Heart left ventricle (tissue), 16 donors: ENCODE measurements at regions not wholly inside any gene's neighbourhood (a gene's known extent, or its start where the extent isn't known, plus 50 kb on each side); places are given as distances from the start of the nearest gene placed in this dataset.
A peak's percentile ranks its signal among the peaks of the same experiment; 100 is the strongest.

Experiments used
- ATAC-seq, 4 donors: fragments of 200-7000 bp; cut with Tn5 transposase; one replicate each; pipeline ENCODE4 v1.9.1; 2020 to 2022; ENCODE audit warnings: moderate library complexity in 4 of 4, mild to moderate bottlenecking in 3 of 4, moderate number of reproducible peaks in 1 of 4
- DNase-seq, 5 donors: peaks; one replicate each; pipeline ENCODE4 v3.0.0-alpha.2; 2020
- H3K27ac ChIP-seq, 12 donors: fragments of 200-600 bp; sonication (generic) in 4 of 12; one replicate each; pipeline versions ENCODE4 v1.5.0 to v1.8.0; 2016 to 2022; ENCODE audit warnings: mild to moderate bottlenecking in 2 of 12
- H3K27me3 ChIP-seq, 9 donors: fragments of 200-600 bp; sonication (generic) in 2 of 9; one replicate each; pipeline versions ENCODE4 v1.5.1 to v1.8.0; 2016 to 2022; ENCODE audit warnings: mild to moderate bottlenecking in 3 of 9
- H3K36me3 ChIP-seq, 9 donors: fragments of 200-600 bp; sonication (generic) in 2 of 9; one replicate each; pipeline versions ENCODE4 v1.5.0 to v1.8.0; 2018 to 2022; ENCODE audit warnings: mild to moderate bottlenecking in 2 of 9
- H3K4me1 ChIP-seq, 12 donors: fragments of 200-600 bp; sonication (generic) in 4 of 12; one replicate each; pipeline versions ENCODE4 v1.5.0 to v1.8.0; 2016 to 2022; ENCODE audit warnings: mild to moderate bottlenecking in 3 of 12
- H3K4me3 ChIP-seq, 12 donors: fragments of 200-600 bp; sonication (generic) in 4 of 12; one replicate each; pipeline versions ENCODE4 v1.5.0 to v1.8.0; 2017 to 2022; ENCODE audit warnings: mild to moderate bottlenecking in 9 of 12, moderate library complexity in 4 of 12
- H3K9me3 ChIP-seq, 12 donors: fragments of 200-600 bp; sonication (generic) in 4 of 12; one replicate each; pipeline versions ENCODE4 v1.5.0 to v1.8.0; 2016 to 2022; ENCODE audit warnings: mild to moderate bottlenecking in 1 of 12
- POLR2A ChIP-seq, 2 donors: fragments of 450-650 bp; IDR thresholded peaks; one replicate each; pipeline ENCODE4 v1.6.1; 2017; ENCODE audit warnings: antibody characterized with exemption in 2 of 2, mild to moderate bottlenecking in 2 of 2, moderate library complexity in 2 of 2
- WGBS, 4 donors: extraction: QIAGEN DNeasy Blood & Tissue Kit in 2 of 4; methylation state at CpG; one replicate each; pipeline versions ENCODE4 v1.1.5 to v1.1.7; 2013 to 2018; 5-methylcytosine and 5-hydroxymethylcytosine counted together
- intact Hi-C, 10 donors: fragments of 100-400 bp; cut with DNase I; formaldehyde crosslinking; loops; one replicate each; pipeline versions ENCODE4 v1.11.1 to v1.14.2; 2022
- TF ChIP-seq, protein P1 (sequence below), 12 donors: fragments of 200-600 bp; sonication (generic) in 4 of 12; IDR thresholded peaks; one replicate each; pipeline versions ENCODE4 v1.5.0 to v1.8.0; 2018 to 2022; ENCODE audit warnings: antibody characterized with exemption in 12 of 12, mild to moderate bottlenecking in 5 of 12
- donor health status: ischemic (EF 13 %, LVEDD 7.1; RV severe dilation, severe dysfunction).
- donor health status: healthy with polysubstance abuse.
- donor health status: DM: no; HTN: yes; CAD: no.
- donor health status: DM: no; HTN: no; CAD: no.
- donor health status: ischemic (EF 25% LVEDD 6.9; RV normal size, moderate dysfunction).
- donor health status: ischemic (EF 25% LVEDD 5.7; RV mildly dilated, moderate dysfunction).
- donor health status: healthy.
- donor health status: DM: yes; HTN: yes; CAD: no.
- donor health status: ischemic (EF 35%, LVEDD 5.7; RV mildly dilated, moderate dysfunction).
- donor health status: nonischemic (EF 11% LVEDD 7.7; RV severe dilation, severe dysfunction).
- donor health status: DM: yes; HTN: yes; CAD: no.
- donor health status: PGD.
- donor health status: ischemic (EF 29% LVEDD 5.4; RV normal size, mild dysfunction).
- donor health status: nonischemic (EF 23%, LVEDD 6.1; RV moderate dilation, normal function).

DNA sequence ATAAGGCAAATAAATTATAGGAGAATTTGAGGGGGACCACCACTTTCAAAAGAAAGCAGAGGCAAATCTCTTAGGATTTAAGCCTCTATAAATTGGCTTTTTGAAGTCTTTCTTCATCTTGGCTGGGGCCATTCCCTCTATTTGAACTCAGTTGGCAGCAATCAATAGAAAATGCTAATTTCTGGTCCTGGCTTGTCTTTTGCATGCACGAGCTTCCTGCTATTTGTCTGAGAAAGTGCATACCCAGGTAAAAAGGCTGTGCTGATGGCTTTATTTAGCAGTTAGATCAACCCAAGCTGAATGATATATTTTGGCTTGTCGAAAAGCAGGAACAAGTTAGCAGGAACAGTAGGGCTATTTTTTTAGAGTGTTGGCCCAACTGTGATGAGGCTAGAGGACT lies 64.1 kb upstream of the GRAMD1B start:
- DNase-seq (no peak), ATAC-seq (no peak)
- peaks cover 0 to 36% (median 18%) of the 10 kb centered on the region in 12 donors for H3K4me1 ChIP-seq
- peaks cover 0 to 16% (median 0%) of the 10 kb centered on the region in 9 donors for H3K27me3 ChIP-seq
- H3K36me3 ChIP-seq = no peaks in the 10 kb centered on the region
- no peak overlapping the region for H3K4me3 ChIP-seq
- H3K9me3 ChIP-seq = no peaks in the 10 kb centered on the region
- peak overlapping the region in 4 of 12 donors; percentile 11 to 42 (median 34) for H3K27ac ChIP-seq
- intact Hi-C loops = loop anchor here in 2 of 10 donors (2.0 kb wide), 1 partner anchor 39 kb away; no protein-coding TSS in a partner anchor
- TF ChIP-seq, protein P1, sequence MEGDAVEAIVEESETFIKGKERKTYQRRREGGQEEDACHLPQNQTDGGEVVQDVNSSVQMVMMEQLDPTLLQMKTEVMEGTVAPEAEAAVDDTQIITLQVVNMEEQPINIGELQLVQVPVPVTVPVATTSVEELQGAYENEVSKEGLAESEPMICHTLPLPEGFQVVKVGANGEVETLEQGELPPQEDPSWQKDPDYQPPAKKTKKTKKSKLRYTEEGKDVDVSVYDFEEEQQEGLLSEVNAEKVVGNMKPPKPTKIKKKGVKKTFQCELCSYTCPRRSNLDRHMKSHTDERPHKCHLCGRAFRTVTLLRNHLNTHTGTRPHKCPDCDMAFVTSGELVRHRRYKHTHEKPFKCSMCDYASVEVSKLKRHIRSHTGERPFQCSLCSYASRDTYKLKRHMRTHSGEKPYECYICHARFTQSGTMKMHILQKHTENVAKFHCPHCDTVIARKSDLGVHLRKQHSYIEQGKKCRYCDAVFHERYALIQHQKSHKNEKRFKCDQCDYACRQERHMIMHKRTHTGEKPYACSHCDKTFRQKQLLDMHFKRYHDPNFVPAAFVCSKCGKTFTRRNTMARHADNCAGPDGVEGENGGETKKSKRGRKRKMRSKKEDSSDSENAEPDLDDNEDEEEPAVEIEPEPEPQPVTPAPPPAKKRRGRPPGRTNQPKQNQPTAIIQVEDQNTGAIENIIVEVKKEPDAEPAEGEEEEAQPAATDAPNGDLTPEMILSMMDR (IDR thresholded peaks at IDR 0.05) = no peak
- TF ChIP-seq POLR2A (IDR thresholded peaks at IDR 0.05) = no peak
- WGBS, 4 donors = 33 to 82% (median 67%) methylated on average over 2 of the region's 2 CpGs

DNA sequence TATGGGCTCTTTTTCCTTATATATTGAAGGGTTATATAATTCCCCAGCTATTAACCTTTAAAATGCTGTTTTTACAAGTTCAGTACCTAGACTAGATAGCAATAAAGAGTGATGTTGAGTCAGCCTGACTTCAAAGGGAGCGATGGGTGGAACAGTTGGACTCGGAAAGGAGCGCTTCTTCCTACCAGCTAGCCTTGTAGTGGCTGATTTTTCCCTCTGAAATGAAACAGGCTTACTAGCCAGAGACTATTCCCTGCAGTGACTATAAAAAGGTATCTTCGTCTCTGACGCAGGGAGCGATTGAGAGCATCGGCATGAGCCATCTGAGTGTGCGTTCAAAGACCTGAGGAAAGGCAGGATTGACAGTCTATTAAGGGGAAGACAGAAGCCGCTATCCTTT lies 66.0 kb upstream of the GRAMD1B start:
- peak overlapping the region; percentile 49 to 94 (median 84) for H3K27ac ChIP-seq

DNA sequence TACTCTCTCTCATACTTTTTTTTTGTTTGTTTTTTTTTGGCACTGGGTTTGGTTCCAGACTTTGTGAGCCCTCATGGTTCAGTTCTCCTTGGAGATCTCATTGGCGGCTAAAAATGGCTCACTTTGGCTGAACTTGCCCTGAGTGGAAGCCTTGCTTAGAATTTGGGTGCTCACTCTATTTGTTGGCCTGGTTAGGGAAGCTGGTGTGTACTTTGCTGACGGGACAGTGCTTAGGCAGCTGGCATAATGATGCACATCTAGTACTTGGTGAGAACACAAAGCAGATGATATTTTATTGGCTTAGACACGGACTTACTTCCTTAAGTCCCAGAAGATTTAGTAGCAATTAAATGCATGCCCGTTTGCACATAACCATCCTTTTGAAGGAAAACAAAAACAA lies 66.5 kb upstream of the GRAMD1B start:
- peak; percentile 88 to 93 (median 88) for ATAC-seq
- TF ChIP-seq POLR2A (IDR thresholded peaks at IDR 0.05) = no peak
- TF ChIP-seq, protein P1 (IDR thresholded peaks at IDR 0.05) = no peak
- DNase-seq = peak in 4 of 5 donors; percentile 32 to 60 (median 45)
- Histone ChIP-seq H3K36me3 (no peaks in the 10 kb centered on the region), H3K4me1 (peaks cover 0 to 37% (median 18%) of the 10 kb centered on the region in 12 donors), H3K4me3 (peak overlapping the region in 1 of 12 donors; percentile 3), H3K27me3 (peaks cover 0 to 26% (median under 1%) of the 10 kb centered on the region in 9 donors), H3K27ac (peak overlapping the region; percentile 69 to 94 (median 84)), H3K9me3 (no peaks in the 10 kb centered on the region)
- intact Hi-C loops = loop anchor here in 6 of 10 donors (2.0 to 5.0 kb wide), 6 partner anchors 41 to 114 kb away; no protein-coding TSS in a partner anchor
- 39 to 54% (median 43%) methylated on average over 4 of the region's 4 CpGs for WGBS, 4 donors

More for the DNA sequence above, 66.0 kb upstream of the GRAMD1B start:
- ATAC-seq (peak; percentile 36 to 78 (median 69)), DNase-seq (peak in 1 of 5 donors; percentile 37)
- peaks cover 0 to 22% (median 0%) of the 10 kb centered on the region in 9 donors for H3K27me3 ChIP-seq
- intact Hi-C loops = loop anchor here in 5 of 10 donors (2.0 to 5.0 kb wide), 4 partner anchors 41 to 113 kb away; no protein-coding TSS in a partner anchor
- no peaks in the 10 kb centered on the region for H3K9me3 ChIP-seq
- no peaks in the 10 kb centered on the region for H3K36me3 ChIP-seq
- TF ChIP-seq, protein P1 (IDR thresholded peaks at IDR 0.05) = no peak
- no peak for TF ChIP-seq POLR2A (IDR thresholded peaks at IDR 0.05)
- H3K4me1 ChIP-seq = peaks cover 0 to 36% (median 18%) of the 10 kb centered on the region in 12 donors
- peak overlapping the region in 1 of 12 donors; percentile 1 for H3K4me3 ChIP-seq
- 54 to 71% (median 63%) methylated on average over 9 of the region's 9 CpGs for WGBS, 4 donors

DNA sequence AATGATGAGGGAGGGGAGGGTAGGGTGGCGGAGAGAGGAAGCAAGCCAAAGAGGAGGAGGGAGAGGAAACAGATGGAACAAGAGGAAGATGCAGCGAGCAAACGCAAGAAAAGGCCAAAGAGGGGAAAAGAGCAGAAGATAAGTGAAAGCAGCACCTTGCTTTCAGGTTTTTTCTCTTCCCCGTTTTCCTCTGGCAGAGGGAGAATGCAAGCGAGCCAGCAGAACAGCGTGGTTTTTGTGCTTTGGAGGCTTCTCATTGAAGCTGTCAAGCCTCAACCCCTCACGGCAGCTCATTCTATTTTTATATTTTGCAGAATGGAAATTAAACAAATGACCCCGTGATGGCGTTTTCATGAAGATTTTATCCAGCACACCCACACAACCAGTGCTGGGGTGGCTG lies 67.1 kb upstream of the GRAMD1B start:
- TF ChIP-seq, protein P1 (IDR thresholded peaks at IDR 0.05) = no peak
- TF ChIP-seq POLR2A (IDR thresholded peaks at IDR 0.05) = no peak
- ATAC-seq (peak; percentile 43 to 62 (median 55)), DNase-seq (peak in 2 of 5 donors; percentile 31 to 44)
- Histone ChIP-seq H3K4me3 (peak overlapping the region in 7 of 12 donors; percentile 3 to 31 (median 22)), H3K27me3 (peaks cover 0 to 32% (median 5%) of the 10 kb centered on the region in 9 donors), H3K27ac (peak overlapping the region; percentile 69 to 94 (median 84)), H3K9me3 (no peaks in the 10 kb centered on the region), H3K4me1 (peaks cover 0 to 43% (median 18%) of the 10 kb centered on the region in 12 donors), H3K36me3 (no peaks in the 10 kb centered on the region)
- intact Hi-C loops = loop anchor here in 6 of 10 donors (2.0 to 5.0 kb wide), 6 partner anchors 42 to 114 kb away; no protein-coding TSS in a partner anchor
- WGBS, 4 donors = 1 to 2% (median 2%) methylated on average over 9 of the region's 9 CpGs
